ENCODE measurements at regions not wholly inside any gene's neighbourhood (a gene's known extent, or its start where the extent isn't known, plus 50 kb on each side); places are given as distances from the start of the nearest gene placed in this dataset.
A peak's percentile ranks its signal among the peaks of the same experiment; 100 is the strongest.

DNA sequence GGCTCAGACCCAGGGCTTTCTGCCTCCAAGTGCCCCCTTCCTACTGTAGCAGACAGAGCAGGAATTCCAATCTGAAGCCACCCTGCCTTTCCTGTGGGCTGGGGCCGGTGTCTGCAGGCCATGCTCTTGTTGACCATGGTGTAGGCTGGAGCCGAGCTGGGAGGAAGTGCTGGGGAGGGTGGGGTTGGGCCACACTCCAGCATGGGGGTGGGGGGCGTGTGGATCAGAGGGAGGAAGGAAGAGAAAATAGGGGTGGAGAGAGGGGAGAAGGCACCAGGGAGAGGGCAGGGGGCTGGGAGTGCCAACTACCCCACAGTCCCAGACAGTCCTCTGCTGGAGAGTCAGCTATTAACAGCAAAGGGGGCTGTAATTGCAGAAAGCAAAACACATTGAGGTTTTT lies 54.3 kb upstream of the JPH3 start:
- H3K4me1 Mint-ChIP-seq (ENCODE audit: unreplicated experiment) = peaks cover 23% of the 10 kb centered on the region
- peaks cover 4% of the 10 kb centered on the region for H3K9me3 Mint-ChIP-seq (ENCODE audit: unreplicated experiment)
- DNase-seq (ENCODE audit: extremely low spot score, unreplicated experiment) = no peak
- H3K27ac Mint-ChIP-seq (ENCODE audit: unreplicated experiment) = no peak overlapping the region
- H3K36me3 Mint-ChIP-seq (ENCODE audit: unreplicated experiment) = peaks cover 4% of the 10 kb centered on the region
- TF ChIP-seq, protein P1, sequence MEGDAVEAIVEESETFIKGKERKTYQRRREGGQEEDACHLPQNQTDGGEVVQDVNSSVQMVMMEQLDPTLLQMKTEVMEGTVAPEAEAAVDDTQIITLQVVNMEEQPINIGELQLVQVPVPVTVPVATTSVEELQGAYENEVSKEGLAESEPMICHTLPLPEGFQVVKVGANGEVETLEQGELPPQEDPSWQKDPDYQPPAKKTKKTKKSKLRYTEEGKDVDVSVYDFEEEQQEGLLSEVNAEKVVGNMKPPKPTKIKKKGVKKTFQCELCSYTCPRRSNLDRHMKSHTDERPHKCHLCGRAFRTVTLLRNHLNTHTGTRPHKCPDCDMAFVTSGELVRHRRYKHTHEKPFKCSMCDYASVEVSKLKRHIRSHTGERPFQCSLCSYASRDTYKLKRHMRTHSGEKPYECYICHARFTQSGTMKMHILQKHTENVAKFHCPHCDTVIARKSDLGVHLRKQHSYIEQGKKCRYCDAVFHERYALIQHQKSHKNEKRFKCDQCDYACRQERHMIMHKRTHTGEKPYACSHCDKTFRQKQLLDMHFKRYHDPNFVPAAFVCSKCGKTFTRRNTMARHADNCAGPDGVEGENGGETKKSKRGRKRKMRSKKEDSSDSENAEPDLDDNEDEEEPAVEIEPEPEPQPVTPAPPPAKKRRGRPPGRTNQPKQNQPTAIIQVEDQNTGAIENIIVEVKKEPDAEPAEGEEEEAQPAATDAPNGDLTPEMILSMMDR (IDR thresholded peaks at IDR 0.05) = peak; percentile 23
- H3K27me3 Mint-ChIP-seq (ENCODE audit: unreplicated experiment) = peaks cover 11% of the 10 kb centered on the region
- H3K4me3 Mint-ChIP-seq (ENCODE audit: unreplicated experiment) = no peak overlapping the region

DNA sequence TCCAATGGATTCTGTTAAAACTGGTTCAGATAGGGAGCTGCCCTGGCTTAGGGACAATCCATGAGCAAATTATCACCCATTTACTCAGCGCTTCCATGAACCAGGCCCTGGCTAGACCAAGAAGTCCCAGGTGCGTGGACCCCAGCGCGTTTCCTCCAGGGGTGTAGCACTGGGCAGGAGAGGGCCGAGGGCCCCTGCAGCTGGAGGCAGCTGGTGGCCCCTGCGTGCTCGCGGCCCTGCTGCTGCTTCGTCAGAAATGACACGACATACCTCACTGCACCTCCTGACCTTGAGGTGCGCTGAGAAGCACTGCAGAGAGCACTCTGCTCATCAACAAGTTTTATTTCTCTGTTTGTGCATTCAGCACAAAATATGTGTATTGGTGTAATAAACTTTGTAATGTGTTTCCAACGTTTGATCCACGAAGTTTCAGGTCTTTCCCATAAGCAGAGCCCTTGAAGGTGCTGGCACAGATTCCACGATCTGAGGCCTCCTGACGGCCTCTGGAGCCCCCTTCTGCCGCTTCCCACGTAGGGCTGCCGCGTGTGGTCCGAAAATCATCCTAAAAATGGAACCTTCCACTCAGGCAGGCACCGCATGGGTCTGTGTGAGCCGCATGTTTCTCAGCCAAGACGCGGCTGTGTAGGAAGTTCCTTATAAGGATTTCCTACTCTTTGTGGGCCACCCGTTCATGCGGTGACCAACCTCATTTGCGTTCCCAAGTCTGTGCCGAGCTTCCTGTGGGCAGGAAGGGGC lies 50.8 kb upstream of the ZCCHC14 start:
- DNase-seq (ENCODE audit: extremely low spot score, unreplicated experiment) = no peak

DNA sequence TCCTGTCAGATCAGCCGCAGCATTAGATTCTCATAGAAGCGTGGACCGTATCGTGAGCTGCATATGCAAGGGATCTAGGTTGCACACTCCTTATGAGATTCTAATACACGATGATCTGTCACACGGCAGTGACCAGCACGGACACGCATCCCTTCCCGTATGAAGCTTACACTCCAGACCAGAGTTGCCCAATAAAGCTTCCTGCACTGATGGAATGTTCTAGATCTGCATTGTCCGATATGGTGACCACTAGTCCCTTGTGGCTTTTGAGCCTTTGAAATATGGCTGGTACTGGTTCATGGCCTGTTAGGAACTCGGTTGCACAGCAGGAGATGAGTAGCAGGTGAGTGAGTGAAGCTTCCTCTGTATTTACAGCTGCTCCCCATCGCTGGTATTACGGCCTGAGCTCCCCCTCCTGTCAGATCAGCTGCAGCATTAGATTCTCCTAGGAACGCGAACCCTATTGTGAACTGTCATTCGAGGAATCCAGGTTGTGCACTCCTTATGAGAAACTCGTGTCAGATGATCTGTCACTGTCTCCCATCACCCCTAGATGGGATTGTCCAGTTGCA lies 49.8 kb upstream of the ZCCHC14 start:
- no peak for DNase-seq (ENCODE audit: extremely low spot score, unreplicated experiment)
- Mint-ChIP-seq H3K4me1 (ENCODE audit: unreplicated experiment) (peaks cover 55% of the 10 kb centered on the region), H3K36me3 (ENCODE audit: unreplicated experiment) (peaks cover 4% of the 10 kb centered on the region), H3K27me3 (ENCODE audit: unreplicated experiment) (no peaks in the 10 kb centered on the region), H3K9me3 (ENCODE audit: unreplicated experiment) (peaks cover 4% of the 10 kb centered on the region), H3K4me3 (ENCODE audit: unreplicated experiment) (no peak overlapping the region), H3K27ac (ENCODE audit: unreplicated experiment) (no peak overlapping the region)
- TF ChIP-seq, protein P1 (IDR thresholded peaks at IDR 0.05) = no peak

More for the DNA sequence above, 50.8 kb upstream of the ZCCHC14 start:
- H3K9me3 Mint-ChIP-seq (ENCODE audit: unreplicated experiment) = peaks cover 4% of the 10 kb centered on the region
- TF ChIP-seq, protein P1 (IDR thresholded peaks at IDR 0.05) = no peak
- H3K4me3 Mint-ChIP-seq (ENCODE audit: unreplicated experiment) = no peak overlapping the region
- H3K27me3 Mint-ChIP-seq (ENCODE audit: unreplicated experiment) = no peaks in the 10 kb centered on the region
- H3K36me3 Mint-ChIP-seq (ENCODE audit: unreplicated experiment) = peaks cover 4% of the 10 kb centered on the region
- H3K4me1 Mint-ChIP-seq (ENCODE audit: unreplicated experiment) = peaks cover 48% of the 10 kb centered on the region
- no peak overlapping the region for H3K27ac Mint-ChIP-seq (ENCODE audit: unreplicated experiment)
